Suprapubic skin (tissue), 4 donors: ENCODE measurements at regions not wholly inside any gene's neighbourhood (a gene's known extent, or its start where the extent isn't known, plus 50 kb on each side); places are given as distances from the start of the nearest gene placed in this dataset.

ENCODE experiments used
- DNase-seq, 2 donors: peaks; one replicate each; pipeline ENCODE4 v3.0.0-alpha.2; 2019; ENCODE audit warnings: low spot score in 2 of 2
- H3K27ac ChIP-seq: fragments of 200-600 bp; sonication (generic); one replicate; pipeline ENCODE4 v1.5.1; 2019
- H3K27me3 ChIP-seq: fragments of 200-600 bp; sonication (generic); one replicate; pipeline ENCODE4 v1.5.1; 2019
- H3K36me3 ChIP-seq: fragments of 200-600 bp; sonication (generic); one replicate; pipeline ENCODE4 v1.5.1; 2019
- H3K4me1 ChIP-seq: fragments of 200-600 bp; sonication (generic); one replicate; pipeline ENCODE4 v1.5.1; 2019
- H3K4me3 ChIP-seq: fragments of 200-600 bp; sonication (generic); one replicate; pipeline ENCODE4 v1.5.1; 2019; ENCODE audit warnings: mild to moderate bottlenecking
- H3K9me3 ChIP-seq: fragments of 200-600 bp; sonication (generic); one replicate; pipeline ENCODE4 v1.5.1; 2019
- CTCF ChIP-seq, 2 donors: fragments of 200-600 bp in 1 of 2; fragments of 450-650 bp in 1 of 2; sonication (generic) in 1 of 2; IDR thresholded peaks; one replicate each; pipeline ENCODE4 v1.5.1; 2016 to 2019; ENCODE audit warnings: antibody characterized with exemption in 2 of 2, mild to moderate bottlenecking in 1 of 2, moderate library complexity in 1 of 2
- EP300 ChIP-seq: sonication (generic); formaldehyde crosslinking; IDR thresholded peaks from one replicate; pipeline ENCODE4 v1.6.1; 2017; ENCODE audit warnings: antibody characterized with exemption
- POLR2A ChIP-seq, 2 donors: fragments of 450-650 bp; IDR thresholded peaks; one replicate each; pipeline ENCODE4 v1.6.1; 2017; ENCODE audit warnings: antibody characterized with exemption in 2 of 2, mild to moderate bottlenecking in 2 of 2, moderate library complexity in 2 of 2
- POLR2AphosphoS5 ChIP-seq, 3 donors: sonication (generic); formaldehyde crosslinking; IDR thresholded peaks; one replicate each; pipeline ENCODE4 v1.6.1; 2017; ENCODE audit warnings: antibody characterized with exemption in 3 of 3
- WGBS: methylation state at CpG from one replicate; pipeline ENCODE4 v1.1.5; 2018; 5-methylcytosine and 5-hydroxymethylcytosine counted together

- Histone ChIP-seq H3K27me3 (no peaks in the 10 kb centered on the region), H3K4me3 (no peak overlapping the region), H3K9me3 (no peaks in the 10 kb centered on the region), H3K27ac (no peak overlapping the region), H3K4me1 (no peaks in the 10 kb centered on the region), H3K36me3 (no peaks in the 10 kb centered on the region)
- DNase-seq = no peak
- 85% methylated on average over 3 of the region's 3 CpGs for WGBS
- TF ChIP-seq POLR2A (IDR thresholded peaks at IDR 0.05) (no peak), CTCF (IDR thresholded peaks at IDR 0.05) (no peak), EP300 (no peak), POLR2AphosphoS5 (IDR thresholded peaks at IDR 0.05) (no peak)
These were observed 490.3 kb downstream of the METTL15 start for GRCh38 chr11:28598531-28598930.

- no peaks in the 10 kb centered on the region for H3K4me1 ChIP-seq
- H3K36me3 ChIP-seq = no peaks in the 10 kb centered on the region
- WGBS = 94% methylated on average over 2 of the region's 2 CpGs
- no peak overlapping the region for H3K4me3 ChIP-seq
- no peak for DNase-seq
- H3K27me3 ChIP-seq = no peaks in the 10 kb centered on the region
- H3K27ac ChIP-seq = no peak overlapping the region
- H3K9me3 ChIP-seq = no peaks in the 10 kb centered on the region
- TF ChIP-seq POLR2AphosphoS5 (IDR thresholded peaks at IDR 0.05) = no peak
- TF ChIP-seq EP300 = no peak
- TF ChIP-seq CTCF (IDR thresholded peaks at IDR 0.05) = no peak
- TF ChIP-seq POLR2A (IDR thresholded peaks at IDR 0.05) = no peak
These were observed 488.6 kb downstream of the METTL15 start for GRCh38 chr11:28596816-28597215.

GRCh38 chr11:28592141-28592540, 484.0 kb downstream of the METTL15 start:
- Histone ChIP-seq H3K27ac (no peak overlapping the region), H3K27me3 (no peaks in the 10 kb centered on the region), H3K36me3 (no peaks in the 10 kb centered on the region), H3K9me3 (no peaks in the 10 kb centered on the region), H3K4me3 (no peak overlapping the region), H3K4me1 (no peaks in the 10 kb centered on the region)
- no peak for DNase-seq
- TF ChIP-seq EP300 = no peak
- no peak for TF ChIP-seq CTCF (IDR thresholded peaks at IDR 0.05)
- TF ChIP-seq POLR2A (IDR thresholded peaks at IDR 0.05) = no peak
- no peak for TF ChIP-seq POLR2AphosphoS5 (IDR thresholded peaks at IDR 0.05)

GRCh38 chr11:28584992-28585391, 476.8 kb downstream of the METTL15 start:
- no peak for TF ChIP-seq POLR2AphosphoS5 (IDR thresholded peaks at IDR 0.05)
- no peak for TF ChIP-seq POLR2A (IDR thresholded peaks at IDR 0.05)
- no peak for TF ChIP-seq CTCF (IDR thresholded peaks at IDR 0.05)
- no peak for TF ChIP-seq EP300
- H3K27me3 ChIP-seq = no peaks in the 10 kb centered on the region
- H3K9me3 ChIP-seq = no peaks in the 10 kb centered on the region
- no peaks in the 10 kb centered on the region for H3K36me3 ChIP-seq
- no peak for DNase-seq
- no peak overlapping the region for H3K27ac ChIP-seq
- H3K4me3 ChIP-seq = no peak overlapping the region
- no peaks in the 10 kb centered on the region for H3K4me1 ChIP-seq

- H3K27me3 ChIP-seq = no peaks in the 10 kb centered on the region
- no peaks in the 10 kb centered on the region for H3K36me3 ChIP-seq
- no peak overlapping the region for H3K4me3 ChIP-seq
- TF ChIP-seq EP300 (no peak), CTCF (IDR thresholded peaks at IDR 0.05) (no peak), POLR2A (IDR thresholded peaks at IDR 0.05) (no peak), POLR2AphosphoS5 (IDR thresholded peaks at IDR 0.05) (no peak)
- no peak overlapping the region for H3K27ac ChIP-seq
- H3K9me3 ChIP-seq = no peaks in the 10 kb centered on the region
- whole genome bisulfite sequencing = 73% methylated on average over 2 of the region's 2 CpGs
- DNase-seq = no peak
- no peaks in the 10 kb centered on the region for H3K4me1 ChIP-seq
These were observed 474.3 kb downstream of the METTL15 start for GRCh38 chr11:28582506-28582905.
